ENCODE measurements at regions not wholly inside any gene's neighbourhood (a gene's known extent, or its start where the extent isn't known, plus 50 kb on each side); places are given as distances from the start of the nearest gene placed in this dataset.

- TF ChIP-seq, protein P1, sequence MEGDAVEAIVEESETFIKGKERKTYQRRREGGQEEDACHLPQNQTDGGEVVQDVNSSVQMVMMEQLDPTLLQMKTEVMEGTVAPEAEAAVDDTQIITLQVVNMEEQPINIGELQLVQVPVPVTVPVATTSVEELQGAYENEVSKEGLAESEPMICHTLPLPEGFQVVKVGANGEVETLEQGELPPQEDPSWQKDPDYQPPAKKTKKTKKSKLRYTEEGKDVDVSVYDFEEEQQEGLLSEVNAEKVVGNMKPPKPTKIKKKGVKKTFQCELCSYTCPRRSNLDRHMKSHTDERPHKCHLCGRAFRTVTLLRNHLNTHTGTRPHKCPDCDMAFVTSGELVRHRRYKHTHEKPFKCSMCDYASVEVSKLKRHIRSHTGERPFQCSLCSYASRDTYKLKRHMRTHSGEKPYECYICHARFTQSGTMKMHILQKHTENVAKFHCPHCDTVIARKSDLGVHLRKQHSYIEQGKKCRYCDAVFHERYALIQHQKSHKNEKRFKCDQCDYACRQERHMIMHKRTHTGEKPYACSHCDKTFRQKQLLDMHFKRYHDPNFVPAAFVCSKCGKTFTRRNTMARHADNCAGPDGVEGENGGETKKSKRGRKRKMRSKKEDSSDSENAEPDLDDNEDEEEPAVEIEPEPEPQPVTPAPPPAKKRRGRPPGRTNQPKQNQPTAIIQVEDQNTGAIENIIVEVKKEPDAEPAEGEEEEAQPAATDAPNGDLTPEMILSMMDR (IDR thresholded peaks at IDR 0.05; ENCODE audit: insufficient read depth, low read depth, low read length): no peak
- TF ChIP-seq EZH2 (IDR thresholded peaks at IDR 0.05; ENCODE audit: insufficient read depth, low read length): no peak
Measured at GRCh38 chr7:50160206-50160605, 67.2 kb upstream of the ZPBP start.

All from astrocyte (in vitro differentiated cells and primary cell).